ENCODE measurements at regions not wholly inside any gene's neighbourhood (a gene's known extent, or its start where the extent isn't known, plus 50 kb on each side); places are given as distances from the start of the nearest gene placed in this dataset.

GRCh38 chr11:112693781-112694180 is 267.4 kb upstream of the NCAM1 start:
- no peaks in the 10 kb centered on the region for H3K9me3 ChIP-seq (replicated peaks; ENCODE audit: control insufficient read depth, insufficient read depth, low read length)
- FAIRE-seq = no peak
- POLR2A ChIA-PET = no interaction called here
- BruUV-seq (replicated peaks) = no TSS peak
- no peak overlapping the region for H3K4me2 ChIP-seq (ENCODE audit: insufficient read depth, low read length)
- H3K27ac ChIP-seq (ENCODE audit: insufficient read depth, low read depth, low read length) = no peak overlapping the region
- H3K36me3 ChIP-seq (ENCODE audit: control insufficient read depth in 2 of 2, extremely low read depth in 1 of 2, insufficient read depth in 2 of 2, low read length in 2 of 2) = no peaks in the 10 kb centered on the region
- dilution Hi-C loops (cut with MboI; ENCODE audit: extremely low pct_ligation_motif_present, low sequenced_read_pairs) (no loop called here), intact Hi-C loops (cut with micrococcal nuclease) (no loop called here)
- TF ChIP-seq POLR2A (IDR thresholded peaks at IDR 0.05; ENCODE audit: low read depth, low read length) = no peak
- no peak for TF ChIP-seq EZH2 (IDR thresholded peaks at IDR 0.05; ENCODE audit: borderline replicate concordance, low read depth, low read length, severe bottlenecking)
- TF ChIP-seq MAX (IDR thresholded peaks at IDR 0.05; ENCODE audit: insufficient read depth, insufficient read length) = no peak
- TF ChIP-seq JUN (IDR thresholded peaks at IDR 0.05; ENCODE audit: borderline replicate concordance, insufficient read depth, insufficient read length, low read depth) = no peak
- TF ChIP-seq MYC (IDR thresholded peaks at IDR 0.05; ENCODE audit: low read depth, low read length) = no peak
- TF ChIP-seq FOS (IDR thresholded peaks at IDR 0.05; ENCODE audit: borderline replicate concordance, insufficient read depth, low read length) = no peak
- TF ChIP-seq, protein P1, sequence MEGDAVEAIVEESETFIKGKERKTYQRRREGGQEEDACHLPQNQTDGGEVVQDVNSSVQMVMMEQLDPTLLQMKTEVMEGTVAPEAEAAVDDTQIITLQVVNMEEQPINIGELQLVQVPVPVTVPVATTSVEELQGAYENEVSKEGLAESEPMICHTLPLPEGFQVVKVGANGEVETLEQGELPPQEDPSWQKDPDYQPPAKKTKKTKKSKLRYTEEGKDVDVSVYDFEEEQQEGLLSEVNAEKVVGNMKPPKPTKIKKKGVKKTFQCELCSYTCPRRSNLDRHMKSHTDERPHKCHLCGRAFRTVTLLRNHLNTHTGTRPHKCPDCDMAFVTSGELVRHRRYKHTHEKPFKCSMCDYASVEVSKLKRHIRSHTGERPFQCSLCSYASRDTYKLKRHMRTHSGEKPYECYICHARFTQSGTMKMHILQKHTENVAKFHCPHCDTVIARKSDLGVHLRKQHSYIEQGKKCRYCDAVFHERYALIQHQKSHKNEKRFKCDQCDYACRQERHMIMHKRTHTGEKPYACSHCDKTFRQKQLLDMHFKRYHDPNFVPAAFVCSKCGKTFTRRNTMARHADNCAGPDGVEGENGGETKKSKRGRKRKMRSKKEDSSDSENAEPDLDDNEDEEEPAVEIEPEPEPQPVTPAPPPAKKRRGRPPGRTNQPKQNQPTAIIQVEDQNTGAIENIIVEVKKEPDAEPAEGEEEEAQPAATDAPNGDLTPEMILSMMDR (IDR thresholded peaks at IDR 0.05; ENCODE audit: extremely low read depth in 1 of 2, insufficient read depth in 1 of 2, low read depth in 1 of 2, low read length in 2 of 2) = no peak
- TF ChIP-seq GATA2 (IDR thresholded peaks at IDR 0.05; ENCODE audit: insufficient read depth, insufficient read length, low read depth, low read length) = no peak
- no peak for TF ChIP-seq POLR2AphosphoS5 (IDR thresholded peaks at IDR 0.05; ENCODE audit: insufficient read depth, low read depth, low read length)
- H3K79me2 ChIP-seq (ENCODE audit: control insufficient read depth, insufficient read depth, low read length) = no peaks in the 10 kb centered on the region
- CTCF ChIA-PET = no interaction called here
- no peak overlapping the region for H3K4me3 ChIP-seq (replicated peaks in 1 of 3; ENCODE audit: insufficient read depth in 1 of 3, low read depth in 1 of 3, low read length in 3 of 3)
- H2AFZ ChIP-seq (ENCODE audit: low read depth, low read length) = no peak overlapping the region
- no peak for DNase-seq (ENCODE audit: low read depth, low spot score)
- H4K20me1 ChIP-seq (replicated peaks; ENCODE audit: control insufficient read depth, extremely low read depth, insufficient read depth, low read length) = no peaks in the 10 kb centered on the region
- H3K9me1 ChIP-seq (replicated peaks; ENCODE audit: control insufficient read depth, extremely low read depth, insufficient read depth, low read length) = no peaks in the 10 kb centered on the region
- no peaks in the 10 kb centered on the region for H3K27me3 ChIP-seq (ENCODE audit: control insufficient read depth in 2 of 2, insufficient read depth in 2 of 2, low read length in 2 of 2)
- H3K9ac ChIP-seq (replicated peaks; ENCODE audit: extremely low read depth, insufficient read depth, low read length) = no peak overlapping the region
- H3K4me1 ChIP-seq (ENCODE audit: control insufficient read depth, extremely low read depth, insufficient read depth, low read length) = no peaks in the 10 kb centered on the region
